Activated CD4-positive, CD25-positive, alpha-beta regulatory T cell treated with anti-CD3 and anti-CD28 coated beads, Interleukin-2, amount 50 U/mL, for 16 hours (primary cell): ENCODE measurements at regions not wholly inside any gene's neighbourhood (a gene's known extent, or its start where the extent isn't known, plus 50 kb on each side); places are given as distances from the start of the nearest gene placed in this dataset.

Experiments
- DNase-seq: peaks from one replicate; pipeline ENCODE4 v3.0.0-alpha.2; 2020; ENCODE audit warnings: low read depth, low spot score

GRCh38 chr9:1683951-1684350, 331.2 kb upstream of the SMARCA2 start:
- DNase-seq: no peak

- DNase-seq: no peak
Measured at GRCh38 chr9:1698991-1699390, 316.2 kb upstream of the SMARCA2 start.

- DNase-seq: no peak
Measured at GRCh38 chr9:1701113-1701512, 314.0 kb upstream of the SMARCA2 start.

- no peak for DNase-seq
Measured at GRCh38 chr9:1702701-1703100, 312.4 kb upstream of the SMARCA2 start.

- no peak for DNase-seq
Measured at GRCh38 chr9:1707291-1707690, 307.9 kb upstream of the SMARCA2 start.

GRCh38 chr9:1708219-1708618, 306.9 kb upstream of the SMARCA2 start:
- DNase-seq: no peak

- DNase-seq: no peak
Measured at GRCh38 chr9:1709347-1709746, 305.8 kb upstream of the SMARCA2 start.

GRCh38 chr9:1712861-1713450, 302.2 kb upstream of the SMARCA2 start:
- no peak for DNase-seq

GRCh38 chr9:1713841-1714240, 301.3 kb upstream of the SMARCA2 start:
- no peak for DNase-seq

- DNase-seq: no peak
Measured at GRCh38 chr9:1717882-1718281, 297.3 kb upstream of the SMARCA2 start.

- no peak for DNase-seq
Measured at GRCh38 chr9:1718836-1719235, 296.3 kb upstream of the SMARCA2 start.

- DNase-seq: no peak
Measured at GRCh38 chr9:1721196-1721595, 294.0 kb upstream of the SMARCA2 start.

GRCh38 chr9:1722404-1722803, 292.7 kb upstream of the SMARCA2 start:
- no peak for DNase-seq

GRCh38 chr9:1723522-1724015, 291.6 kb upstream of the SMARCA2 start:
- no peak for DNase-seq

- no peak for DNase-seq
Measured at GRCh38 chr9:1726993-1727759, 288.0 kb upstream of the SMARCA2 start.

- no peak for DNase-seq
Measured at GRCh38 chr9:1729631-1730030, 285.5 kb upstream of the SMARCA2 start.

GRCh38 chr9:1732670-1733069, 282.5 kb upstream of the SMARCA2 start:
- DNase-seq: no peak

- DNase-seq: no peak
Measured at GRCh38 chr9:1738511-1739100, 276.5 kb upstream of the SMARCA2 start.

- DNase-seq: no peak
Measured at GRCh38 chr9:1743121-1743960, 271.8 kb upstream of the SMARCA2 start.

GRCh38 chr9:1745980-1746379, 269.2 kb upstream of the SMARCA2 start:
- DNase-seq: no peak

- DNase-seq: no peak
Measured at GRCh38 chr9:1747417-1747967, 267.7 kb upstream of the SMARCA2 start.

- DNase-seq: no peak
Measured at GRCh38 chr9:1748407-1748806, 266.7 kb upstream of the SMARCA2 start.
